Trophoblast cell (in vitro differentiated cells and primary cell): ENCODE measurements at regions not wholly inside any gene's neighbourhood (a gene's known extent, or its start where the extent isn't known, plus 50 kb on each side); places are given as distances from the start of the nearest gene placed in this dataset.

Experiments used
- DNase-seq, 2 donors: peaks; one replicate each; pipeline ENCODE4 v3.0.0-alpha.2; 2016
- H2AFZ ChIP-seq: 2 replicates; pipeline ENCODE4 v1.6.1; 2013; ENCODE audit warnings: low read length, moderate library complexity, mild to moderate bottlenecking; ENCODE audit not compliant: insufficient read depth, poor library complexity
- H2AK5ac ChIP-seq: 2 replicates; pipeline ENCODE4 v1.6.1; 2013; ENCODE audit warnings: mild to moderate bottlenecking, low read length
- H2BK120ac ChIP-seq: 2 replicates; pipeline ENCODE4 v1.6.1; 2013; ENCODE audit warnings: low read length, mild to moderate bottlenecking, moderate library complexity; ENCODE audit not compliant: insufficient read depth, poor library complexity
- H2BK12ac ChIP-seq: 2 replicates; pipeline ENCODE4 v1.6.1; 2013; ENCODE audit warnings: mild to moderate bottlenecking, low read length, moderate library complexity
- H2BK5ac ChIP-seq: 2 replicates; pipeline ENCODE4 v1.6.1; 2013; ENCODE audit warnings: low read length, low read depth, moderate library complexity, mild to moderate bottlenecking; ENCODE audit not compliant: poor library complexity
- H3K14ac ChIP-seq: 2 replicates; pipeline ENCODE4 v1.6.1; 2013; ENCODE audit warnings: mild to moderate bottlenecking, low read length
- H3K18ac ChIP-seq: 2 replicates; pipeline ENCODE4 v1.6.1; 2013; ENCODE audit warnings: mild to moderate bottlenecking, low read length
- H3K23ac ChIP-seq: 2 replicates; pipeline ENCODE4 v1.6.1; 2013; ENCODE audit warnings: low read length
- H3K27ac ChIP-seq: 2 replicates; pipeline ENCODE4 v1.5.1; 2013; ENCODE audit warnings: low read depth, mild to moderate bottlenecking, inconsistent platforms, low read length, moderate library complexity
- H3K27me3 ChIP-seq: 2 replicates; pipeline ENCODE4 v1.6.1; 2013; ENCODE audit warnings: inconsistent platforms, mild to moderate bottlenecking, low read length, moderate library complexity; ENCODE audit not compliant: insufficient read depth
- H3K36me3 ChIP-seq, 2 experiments: 1 replicate in 1 of 2; 2 replicates in 1 of 2; pipeline ENCODE4 v1.6.1; 2013; ENCODE audit warnings: low read length in 2 of 2, mild to moderate bottlenecking in 2 of 2, moderate library complexity in 1 of 2; ENCODE audit not compliant: insufficient read depth in 2 of 2, control insufficient read depth in 1 of 2
- H3K4ac ChIP-seq: 2 replicates; pipeline ENCODE4 v1.6.1; 2013; ENCODE audit warnings: low read depth, mild to moderate bottlenecking, low read length, moderate library complexity
- H3K4me1 ChIP-seq, 2 experiments: 1 replicate in 1 of 2; 2 replicates in 1 of 2; pipeline ENCODE4 v1.6.1; 2013; ENCODE audit warnings: low read length in 2 of 2, mild to moderate bottlenecking in 2 of 2, moderate library complexity in 1 of 2; ENCODE audit not compliant: insufficient read depth in 2 of 2, control insufficient read depth in 1 of 2
- H3K4me2 ChIP-seq: 2 replicates; pipeline ENCODE4 v1.6.1; 2013; ENCODE audit warnings: inconsistent platforms, mild to moderate bottlenecking, low read length, moderate library complexity
- H3K4me3 ChIP-seq: 2 replicates; pipeline ENCODE4 v1.5.1; 2013; ENCODE audit warnings: mild to moderate bottlenecking, low read depth, low read length, inconsistent platforms
- H3K79me1 ChIP-seq: one replicate; pipeline ENCODE4 v1.6.1; 2013; ENCODE audit warnings: low read length
- H3K79me2 ChIP-seq: 2 replicates; pipeline ENCODE4 v1.6.1; 2013; ENCODE audit warnings: low read length, mild to moderate bottlenecking; ENCODE audit not compliant: control insufficient read depth, insufficient read depth, poor library complexity
- H3K9ac ChIP-seq: 2 replicates; pipeline ENCODE4 v1.6.1; 2013; ENCODE audit warnings: mild to moderate bottlenecking, low read length
- H3K9me3 ChIP-seq: 2 replicates; pipeline ENCODE4 v1.6.1; 2013; ENCODE audit warnings: low read depth, mild to moderate bottlenecking, control low read depth, inconsistent platforms, low read length; ENCODE audit not compliant: insufficient read depth
- H4K12ac ChIP-seq: 2 replicates; pipeline ENCODE4 v1.6.1; 2013; ENCODE audit warnings: low read depth, mild to moderate bottlenecking, low read length, moderate library complexity
- H4K8ac ChIP-seq: 2 replicates; pipeline ENCODE4 v1.6.1; 2013; ENCODE audit warnings: low read depth, mild to moderate bottlenecking, low read length, moderate library complexity
- H4K91ac ChIP-seq: one replicate; pipeline ENCODE4 v1.6.1; 2013; ENCODE audit warnings: low read depth, mild to moderate bottlenecking, low read length, moderate library complexity
- whole genome bisulfite sequencing: extraction: QIAGEN DNeasy Blood & Tissue Kit; methylation state at CpG from one replicate; pipeline ENCODE4 v1.1.7; 2013; ENCODE audit warnings: missing lambda C conversion rate; ENCODE audit not compliant: insufficient read length, insufficient coverage; ENCODE audit errors: extremely low coverage; 5-methylcytosine and 5-hydroxymethylcytosine counted together

- no peak overlapping the region for H3K27ac ChIP-seq
- H4K12ac ChIP-seq = no peak overlapping the region
- no peak overlapping the region for H3K4me3 ChIP-seq
- H4K91ac ChIP-seq = no peak overlapping the region
- H3K79me1 ChIP-seq = no peaks in the 10 kb centered on the region
- H3K4me1 ChIP-seq = no peaks in the 10 kb centered on the region
- H2AK5ac ChIP-seq = no peak overlapping the region
- H3K18ac ChIP-seq = no peak overlapping the region
- H2BK120ac ChIP-seq = no peak overlapping the region
- H3K4me2 ChIP-seq = no peak overlapping the region
- H3K36me3 ChIP-seq = no peaks in the 10 kb centered on the region
- no peak overlapping the region for H2AFZ ChIP-seq
- H3K4ac ChIP-seq = no peak overlapping the region
- no peaks in the 10 kb centered on the region for H3K27me3 ChIP-seq
- no CpG with 5 or more reads among the region's 1 CpG for WGBS
- H2BK5ac ChIP-seq = no peak overlapping the region
- no peak overlapping the region for H2BK12ac ChIP-seq
- H3K9ac ChIP-seq = no peak overlapping the region
- no peak overlapping the region for H4K8ac ChIP-seq
- DNase-seq = no peak
- H3K79me2 ChIP-seq = no peaks in the 10 kb centered on the region
- H3K14ac ChIP-seq = no peak overlapping the region
- H3K23ac ChIP-seq = no peak overlapping the region
- H3K9me3 ChIP-seq = no peaks in the 10 kb centered on the region
These were observed 363.0 kb downstream of the CDH10 start for GRCh38 chr5:24281818-24282217.

- WGBS = no CpG with 5 or more reads among the region's 2 CpGs
- Histone ChIP-seq H3K9me3 (no peaks in the 10 kb centered on the region), H4K91ac (no peak overlapping the region), H3K36me3 (no peaks in the 10 kb centered on the region), H2AFZ (no peak overlapping the region), H3K27me3 (no peaks in the 10 kb centered on the region), H4K8ac (no peak overlapping the region), H3K14ac (no peak overlapping the region), H4K12ac (no peak overlapping the region), H2AK5ac (no peak overlapping the region), H3K27ac (no peak overlapping the region), H2BK12ac (no peak overlapping the region), H3K79me2 (no peaks in the 10 kb centered on the region), H3K9ac (no peak overlapping the region), H3K4me1 (no peaks in the 10 kb centered on the region), H3K4me2 (no peak overlapping the region), H2BK120ac (no peak overlapping the region), H3K4ac (no peak overlapping the region), H3K79me1 (no peaks in the 10 kb centered on the region), H3K23ac (no peak overlapping the region), H3K4me3 (no peak overlapping the region), H3K18ac (no peak overlapping the region), H2BK5ac (no peak overlapping the region)
- no peak for DNase-seq
These were observed 355.0 kb downstream of the CDH10 start for GRCh38 chr5:24289582-24290335.

DNA sequence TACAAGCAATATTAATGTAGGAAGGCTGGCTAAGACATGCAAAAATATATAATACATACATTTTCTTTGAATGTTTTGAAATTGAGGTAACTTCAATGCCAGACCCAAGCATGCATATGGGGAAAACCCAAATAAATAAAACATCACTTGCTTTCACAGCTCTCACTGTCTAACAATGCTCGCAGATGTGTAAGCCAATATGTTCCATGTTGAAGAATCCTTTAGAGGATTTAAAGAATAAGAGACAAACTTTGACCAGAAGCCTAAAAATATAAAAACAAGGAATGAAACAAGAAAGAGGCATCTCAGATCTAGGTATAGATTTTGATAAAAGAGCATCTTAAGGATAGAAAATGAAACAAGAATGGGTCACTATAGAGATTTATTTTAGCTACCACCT lies 354.2 kb downstream of the CDH10 start:
- no peak overlapping the region for H3K4ac ChIP-seq
- no peak overlapping the region for H2AK5ac ChIP-seq
- DNase-seq = no peak
- no CpG with 5 or more reads among the region's 1 CpG for WGBS
- H3K9me3 ChIP-seq = no peaks in the 10 kb centered on the region
- H3K27ac ChIP-seq = no peak overlapping the region
- H2BK5ac ChIP-seq = no peak overlapping the region
- H3K14ac ChIP-seq = no peak overlapping the region
- no peak overlapping the region for H3K4me2 ChIP-seq
- H3K18ac ChIP-seq = no peak overlapping the region
- no peak overlapping the region for H3K9ac ChIP-seq
- no peak overlapping the region for H3K4me3 ChIP-seq
- no peak overlapping the region for H4K8ac ChIP-seq
- no peak overlapping the region for H4K12ac ChIP-seq
- no peaks in the 10 kb centered on the region for H3K79me1 ChIP-seq
- no peak overlapping the region for H2AFZ ChIP-seq
- no peak overlapping the region for H3K23ac ChIP-seq
- no peaks in the 10 kb centered on the region for H3K79me2 ChIP-seq
- no peak overlapping the region for H4K91ac ChIP-seq
- no peaks in the 10 kb centered on the region for H3K27me3 ChIP-seq
- no peaks in the 10 kb centered on the region for H3K4me1 ChIP-seq
- H3K36me3 ChIP-seq = no peaks in the 10 kb centered on the region
- no peak overlapping the region for H2BK120ac ChIP-seq
- H2BK12ac ChIP-seq = no peak overlapping the region

DNA sequence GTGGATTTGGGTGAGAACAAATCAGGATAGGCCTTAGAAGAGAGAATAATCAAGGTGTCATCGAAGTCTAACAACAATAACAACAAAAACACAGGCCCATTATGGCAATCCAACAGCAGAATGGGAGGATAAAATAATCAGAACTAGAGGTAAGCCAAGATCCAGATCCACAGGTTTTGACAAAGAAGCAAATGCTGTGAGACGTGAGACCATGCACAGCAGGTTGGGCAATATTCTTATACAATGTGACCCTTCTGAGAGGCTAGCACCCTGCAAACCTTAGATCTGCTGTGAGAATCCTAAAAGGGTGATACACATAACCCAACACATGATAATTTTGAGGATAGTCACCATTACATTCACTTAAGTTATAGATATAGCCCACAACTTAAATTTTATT lies 352.9 kb downstream of the CDH10 start:
- no peak overlapping the region for H4K8ac ChIP-seq
- H3K4me1 ChIP-seq = no peaks in the 10 kb centered on the region
- no peak overlapping the region for H2AK5ac ChIP-seq
- H2AFZ ChIP-seq = no peak overlapping the region
- no peaks in the 10 kb centered on the region for H3K27me3 ChIP-seq
- no peak overlapping the region for H3K4ac ChIP-seq
- H3K9ac ChIP-seq = no peak overlapping the region
- H4K12ac ChIP-seq = no peak overlapping the region
- H3K14ac ChIP-seq = no peak overlapping the region
- H3K36me3 ChIP-seq = no peaks in the 10 kb centered on the region
- no peaks in the 10 kb centered on the region for H3K9me3 ChIP-seq
- no peak overlapping the region for H3K18ac ChIP-seq
- H3K4me2 ChIP-seq = no peak overlapping the region
- no peak overlapping the region for H4K91ac ChIP-seq
- no peak overlapping the region for H2BK5ac ChIP-seq
- H3K4me3 ChIP-seq = no peak overlapping the region
- no peak for DNase-seq
- H3K79me1 ChIP-seq = no peaks in the 10 kb centered on the region
- H3K27ac ChIP-seq = no peak overlapping the region
- no CpG with 5 or more reads among the region's 2 CpGs for WGBS
- no peak overlapping the region for H2BK120ac ChIP-seq
- H3K23ac ChIP-seq = no peak overlapping the region
- H3K79me2 ChIP-seq = no peaks in the 10 kb centered on the region
- H2BK12ac ChIP-seq = no peak overlapping the region
